ENCODE measurements at regions not wholly inside any gene's neighbourhood (a gene's known extent, or its start where the extent isn't known, plus 50 kb on each side); places are given as distances from the start of the nearest gene placed in this dataset.

DNA sequence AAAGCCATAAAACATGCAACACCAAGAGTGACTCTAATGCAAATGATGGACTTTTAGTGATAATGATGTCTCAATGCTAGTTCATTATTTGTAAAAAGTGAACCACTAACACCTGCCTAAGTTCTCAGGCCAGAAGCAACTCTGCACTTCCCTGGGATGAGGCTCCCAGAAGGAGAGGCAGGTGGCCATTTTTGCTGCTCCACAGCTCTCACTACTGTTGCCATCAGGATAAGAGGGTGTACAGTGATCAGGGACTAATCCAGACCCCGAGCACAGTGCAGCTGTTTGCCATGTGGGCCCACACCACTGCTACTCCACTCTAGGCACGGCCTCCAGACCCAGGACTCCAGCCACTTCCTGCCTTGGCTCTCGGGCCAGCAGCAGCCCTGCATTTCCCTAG, 828.3 kb upstream of the MIR17HG start:
- Histone ChIP-seq H3K27ac (ENCODE audit: low read depth, low read length, poor library complexity, severe bottlenecking) (no peak overlapping the region), H3K9me3 (ENCODE audit: low read depth, low read length, poor library complexity, severe bottlenecking) (peaks cover 13% of the 10 kb centered on the region), H3K4me1 (ENCODE audit: insufficient read depth, low read length, poor library complexity, severe bottlenecking) (no peaks in the 10 kb centered on the region), H3K27me3 (replicated peaks; ENCODE audit: insufficient read depth, low read depth, low read length, poor library complexity) (no peaks in the 10 kb centered on the region), H3K4me3 (ENCODE audit: low read depth, low read length, poor library complexity, severe bottlenecking) (no peak overlapping the region), H3K36me3 (ENCODE audit: insufficient read depth, low read length, poor library complexity, severe bottlenecking) (no peaks in the 10 kb centered on the region)
- ChIA-PET CTCF (no interaction called here), POLR2A (ENCODE audit: low non-redundant PET) (no interaction called here)
- TF ChIP-seq, protein P1, sequence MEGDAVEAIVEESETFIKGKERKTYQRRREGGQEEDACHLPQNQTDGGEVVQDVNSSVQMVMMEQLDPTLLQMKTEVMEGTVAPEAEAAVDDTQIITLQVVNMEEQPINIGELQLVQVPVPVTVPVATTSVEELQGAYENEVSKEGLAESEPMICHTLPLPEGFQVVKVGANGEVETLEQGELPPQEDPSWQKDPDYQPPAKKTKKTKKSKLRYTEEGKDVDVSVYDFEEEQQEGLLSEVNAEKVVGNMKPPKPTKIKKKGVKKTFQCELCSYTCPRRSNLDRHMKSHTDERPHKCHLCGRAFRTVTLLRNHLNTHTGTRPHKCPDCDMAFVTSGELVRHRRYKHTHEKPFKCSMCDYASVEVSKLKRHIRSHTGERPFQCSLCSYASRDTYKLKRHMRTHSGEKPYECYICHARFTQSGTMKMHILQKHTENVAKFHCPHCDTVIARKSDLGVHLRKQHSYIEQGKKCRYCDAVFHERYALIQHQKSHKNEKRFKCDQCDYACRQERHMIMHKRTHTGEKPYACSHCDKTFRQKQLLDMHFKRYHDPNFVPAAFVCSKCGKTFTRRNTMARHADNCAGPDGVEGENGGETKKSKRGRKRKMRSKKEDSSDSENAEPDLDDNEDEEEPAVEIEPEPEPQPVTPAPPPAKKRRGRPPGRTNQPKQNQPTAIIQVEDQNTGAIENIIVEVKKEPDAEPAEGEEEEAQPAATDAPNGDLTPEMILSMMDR (conservative IDR thresholded peaks at IDR 0.05; ENCODE audit: low read depth, low read length) = no peak
- no peak for TF ChIP-seq EZH2 (IDR thresholded peaks at IDR 0.05; ENCODE audit: borderline replicate concordance, low read depth, low read length, poor library complexity, severe bottlenecking)
- BruUV-seq (replicated peaks) = no TSS peak
- intact Hi-C loops (cut with micrococcal nuclease; ENCODE audit: unreplicated experiment) = no loop called here
- DNase-seq (ENCODE audit: low spot score) = no peak

- Histone ChIP-seq H3K27ac (ENCODE audit: low read depth, low read length, poor library complexity, severe bottlenecking) (no peak overlapping the region), H3K9me3 (ENCODE audit: low read depth, low read length, poor library complexity, severe bottlenecking) (peaks cover 7% of the 10 kb centered on the region), H3K4me1 (ENCODE audit: insufficient read depth, low read length, poor library complexity, severe bottlenecking) (no peaks in the 10 kb centered on the region), H3K27me3 (replicated peaks; ENCODE audit: insufficient read depth, low read depth, low read length, poor library complexity) (no peaks in the 10 kb centered on the region), H3K36me3 (ENCODE audit: insufficient read depth, low read length, poor library complexity, severe bottlenecking) (no peaks in the 10 kb centered on the region), H3K4me3 (ENCODE audit: low read depth, low read length, poor library complexity, severe bottlenecking) (no peak overlapping the region)
- BruUV-seq (replicated peaks) = no TSS peak
- ChIA-PET CTCF (no interaction called here), POLR2A (ENCODE audit: low non-redundant PET) (no interaction called here)
- intact Hi-C loops (cut with micrococcal nuclease; ENCODE audit: unreplicated experiment) = no loop called here
- no peak for DNase-seq (ENCODE audit: low spot score)
- TF ChIP-seq, protein P1 (conservative IDR thresholded peaks at IDR 0.05; ENCODE audit: low read depth, low read length) = no peak
- no peak for TF ChIP-seq EZH2 (IDR thresholded peaks at IDR 0.05; ENCODE audit: borderline replicate concordance, low read depth, low read length, poor library complexity, severe bottlenecking)
These were observed 820.8 kb upstream of the MIR17HG start for GRCh38 chr13:90526711-90527110.

GRCh38 chr13:90531744-90532143, 815.7 kb upstream of the MIR17HG start:
- BruUV-seq (replicated peaks) = no TSS peak
- Histone ChIP-seq H3K4me1 (ENCODE audit: insufficient read depth, low read length, poor library complexity, severe bottlenecking) (no peaks in the 10 kb centered on the region), H3K36me3 (ENCODE audit: insufficient read depth, low read length, poor library complexity, severe bottlenecking) (no peaks in the 10 kb centered on the region), H3K27me3 (replicated peaks; ENCODE audit: insufficient read depth, low read depth, low read length, poor library complexity) (no peaks in the 10 kb centered on the region), H3K4me3 (ENCODE audit: low read depth, low read length, poor library complexity, severe bottlenecking) (no peak overlapping the region), H3K9me3 (ENCODE audit: low read depth, low read length, poor library complexity, severe bottlenecking) (no peaks in the 10 kb centered on the region), H3K27ac (ENCODE audit: low read depth, low read length, poor library complexity, severe bottlenecking) (no peak overlapping the region)
- POLR2A ChIA-PET (ENCODE audit: low non-redundant PET) = no interaction called here
- CTCF ChIA-PET = no interaction called here
- intact Hi-C loops (cut with micrococcal nuclease; ENCODE audit: unreplicated experiment) = no loop called here
- TF ChIP-seq EZH2 (IDR thresholded peaks at IDR 0.05; ENCODE audit: borderline replicate concordance, low read depth, low read length, poor library complexity, severe bottlenecking) = no peak
- TF ChIP-seq, protein P1 (conservative IDR thresholded peaks at IDR 0.05; ENCODE audit: low read depth, low read length) = no peak
- no peak for DNase-seq (ENCODE audit: low spot score)

Data from A673 (cell line).